AG10803 (cell line): ENCODE measurements at regions not wholly inside any gene's neighbourhood (a gene's known extent, or its start where the extent isn't known, plus 50 kb on each side); places are given as distances from the start of the nearest gene placed in this dataset.

ENCODE experiments used
- DNase-seq: peaks from one replicate; pipeline ENCODE4 v3.0.0; 2010; ENCODE audit warnings: low read depth
- H3K4me3 ChIP-seq: 2 replicates; pipeline ENCODE4 v1.5.1; 2011; ENCODE audit warnings: mild to moderate bottlenecking, low read length, control low read depth
- TF ChIP-seq, protein P1 (sequence below): conservative IDR thresholded peaks from 2 replicates; pipeline ENCODE4 v1.5.1; 2011; ENCODE audit warnings: mild to moderate bottlenecking, low read length, control low read depth, inconsistent platforms

DNA sequence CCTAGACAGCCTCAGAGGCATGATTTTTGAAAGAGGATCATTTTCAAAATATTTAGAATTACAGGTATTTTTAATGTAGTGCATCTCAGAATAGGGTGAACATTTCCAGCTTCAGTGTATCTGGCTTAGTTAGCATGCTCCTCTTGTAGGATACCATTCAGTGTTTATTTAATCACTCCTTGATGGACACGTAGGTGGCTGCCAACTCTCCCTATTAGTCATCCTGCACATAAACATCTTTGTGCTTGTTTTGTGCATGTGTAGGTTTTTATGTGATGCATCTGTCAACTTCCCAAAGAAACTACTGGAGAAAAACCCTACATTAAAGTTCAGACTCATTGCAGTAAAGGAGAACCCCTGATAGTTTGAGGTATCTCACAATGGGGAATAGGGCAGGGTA, 52.5 kb upstream of the RBM19 start:
- DNase-seq, result peak; percentile 8
- no peak overlapping the region for H3K4me3 ChIP-seq
- TF ChIP-seq, protein P1, sequence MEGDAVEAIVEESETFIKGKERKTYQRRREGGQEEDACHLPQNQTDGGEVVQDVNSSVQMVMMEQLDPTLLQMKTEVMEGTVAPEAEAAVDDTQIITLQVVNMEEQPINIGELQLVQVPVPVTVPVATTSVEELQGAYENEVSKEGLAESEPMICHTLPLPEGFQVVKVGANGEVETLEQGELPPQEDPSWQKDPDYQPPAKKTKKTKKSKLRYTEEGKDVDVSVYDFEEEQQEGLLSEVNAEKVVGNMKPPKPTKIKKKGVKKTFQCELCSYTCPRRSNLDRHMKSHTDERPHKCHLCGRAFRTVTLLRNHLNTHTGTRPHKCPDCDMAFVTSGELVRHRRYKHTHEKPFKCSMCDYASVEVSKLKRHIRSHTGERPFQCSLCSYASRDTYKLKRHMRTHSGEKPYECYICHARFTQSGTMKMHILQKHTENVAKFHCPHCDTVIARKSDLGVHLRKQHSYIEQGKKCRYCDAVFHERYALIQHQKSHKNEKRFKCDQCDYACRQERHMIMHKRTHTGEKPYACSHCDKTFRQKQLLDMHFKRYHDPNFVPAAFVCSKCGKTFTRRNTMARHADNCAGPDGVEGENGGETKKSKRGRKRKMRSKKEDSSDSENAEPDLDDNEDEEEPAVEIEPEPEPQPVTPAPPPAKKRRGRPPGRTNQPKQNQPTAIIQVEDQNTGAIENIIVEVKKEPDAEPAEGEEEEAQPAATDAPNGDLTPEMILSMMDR, result no peak
